OCI-LY7 (cell line): ENCODE measurements at regions not wholly inside any gene's neighbourhood (a gene's known extent, or its start where the extent isn't known, plus 50 kb on each side); places are given as distances from the start of the nearest gene placed in this dataset.

ENCODE experiments used
- BruUV-seq: library from RNA; stranded (reverse); fragments of 400-500 nt; replicated peaks from 2 replicates; lab custom pipeline; 2021; lab: Mats Ljungman, UMichigan
- CTCF ChIA-PET: fragments of 300-600 bp; sonication (Branson Sonifier 250); formaldehyde crosslinking; loops from one replicate; lab custom pipeline; 2022; ENCODE audit warnings: antibody characterized with exemption; ENCODE audit not compliant: unreplicated experiment; lab: Charles Lee
- POLR2A ChIA-PET: fragments of 300-600 bp; sonication (Branson Sonifier 250); formaldehyde crosslinking; loops from one replicate; lab custom pipeline; 2022; ENCODE audit warnings: antibody characterized with exemption; lab: Charles Lee
- DNase-seq: peaks from one replicate; pipeline ENCODE4 v3.0.0-alpha.2; 2015; ENCODE audit warnings: low spot score
- H2AFZ ChIP-seq: fragments of 200-600 bp; sonication (generic), shearing (Covaris generic); 2 replicates; pipeline ENCODE4 v1.6.1; 2014; ENCODE audit warnings: mild to moderate bottlenecking, antibody characterized with exemption, low read length, moderate library complexity
- H3K27ac ChIP-seq: fragments of 200-600 bp; sonication (generic); 2 replicates; pipeline ENCODE4 v1.5.1; 2014; ENCODE audit warnings: mixed run types, low read depth, mild to moderate bottlenecking, moderate library complexity, low read length, inconsistent platforms; ENCODE audit not compliant: poor library complexity, severe bottlenecking
- H3K36me3 ChIP-seq: fragments of 200-600 bp; sonication (generic); 2 replicates; pipeline ENCODE4 v1.6.1; 2014; ENCODE audit warnings: mild to moderate bottlenecking, antibody characterized with exemption, low read length, moderate library complexity, mixed read lengths; ENCODE audit not compliant: insufficient read depth
- H3K4me1 ChIP-seq: fragments of 200-600 bp; sonication (generic); 2 replicates; pipeline ENCODE4 v1.5.1; 2014; ENCODE audit warnings: mild to moderate bottlenecking, low read length; ENCODE audit not compliant: insufficient read depth, poor library complexity, severe bottlenecking
- H3K4me2 ChIP-seq: fragments of 200-600 bp; sonication (generic); 2 replicates; pipeline ENCODE4 v1.6.1; 2014; ENCODE audit warnings: mild to moderate bottlenecking, low read length
- H3K4me3 ChIP-seq: fragments of 200-600 bp; sonication (generic); 2 replicates; pipeline ENCODE4 v1.5.1; 2014; ENCODE audit warnings: mild to moderate bottlenecking, low read depth, low read length; ENCODE audit not compliant: poor library complexity, severe bottlenecking
- H3K79me2 ChIP-seq: fragments of 200-600 bp; sonication (generic); 2 replicates; pipeline ENCODE4 v1.6.1; 2016; ENCODE audit warnings: low read depth, mild to moderate bottlenecking, low read length, moderate library complexity, mixed read lengths; ENCODE audit not compliant: insufficient read depth
- H3K9me2 ChIP-seq: fragments of 200-600 bp; sonication (generic); 2 replicates; pipeline ENCODE4 v1.6.1; 2016; ENCODE audit warnings: mild to moderate bottlenecking, low read length, mixed read lengths; ENCODE audit not compliant: insufficient read depth
- H3K9me3 ChIP-seq: fragments of 200-600 bp; sonication (generic); 2 replicates; pipeline ENCODE4 v1.6.1; 2014; ENCODE audit warnings: mild to moderate bottlenecking, mixed run types, low read length, mixed read lengths
- H4K20me1 ChIP-seq: fragments of 200-600 bp; sonication (generic); 2 replicates; pipeline ENCODE4 v1.6.1; 2014; ENCODE audit warnings: mild to moderate bottlenecking, antibody characterized with exemption, low read length, moderate library complexity, mixed read lengths; ENCODE audit not compliant: insufficient read depth
- CTCF ChIP-seq: fragments of 200-600 bp; sonication (generic); conservative IDR thresholded peaks from 2 replicates; pipeline ENCODE4 v1.5.1; 2014; ENCODE audit warnings: mild to moderate bottlenecking, antibody characterized with exemption, low read length, moderate library complexity, mixed read lengths
- EZH2phosphoT487 ChIP-seq: fragments of 200-600 bp; sonication (generic); IDR thresholded peaks from 2 replicates; pipeline ENCODE4 v1.6.1; 2018; ENCODE audit warnings: low read depth, borderline replicate concordance, mild to moderate bottlenecking, mixed run types, antibody characterized with exemption, low read length, moderate library complexity, mixed read lengths
- intact Hi-C: fragments of 100-400 bp; cut with micrococcal nuclease; formaldehyde crosslinking; loops from one replicate; pipeline ENCODE4 v1.10.0; 2022; ENCODE audit not compliant: unreplicated experiment

GRCh38 chr20:50271176-50271575 is 80.5 kb downstream of the CEBPB start:
- Histone ChIP-seq H4K20me1 (no peaks in the 10 kb centered on the region), H3K27ac (no peak overlapping the region), H3K79me2 (no peaks in the 10 kb centered on the region), H3K4me3 (no peak overlapping the region), H3K9me3 (no peaks in the 10 kb centered on the region), H3K9me2 (no peaks in the 10 kb centered on the region), H2AFZ (no peak overlapping the region), H3K4me2 (no peak overlapping the region), H3K36me3 (no peaks in the 10 kb centered on the region), H3K4me1 (no peaks in the 10 kb centered on the region)
- ChIA-PET CTCF (no interaction called here), POLR2A (no interaction called here)
- no peak for TF ChIP-seq CTCF
- no peak for TF ChIP-seq EZH2phosphoT487
- DNase-seq = no peak
- BruUV-seq = no TSS peak
- intact Hi-C loops = no loop called here

DNA sequence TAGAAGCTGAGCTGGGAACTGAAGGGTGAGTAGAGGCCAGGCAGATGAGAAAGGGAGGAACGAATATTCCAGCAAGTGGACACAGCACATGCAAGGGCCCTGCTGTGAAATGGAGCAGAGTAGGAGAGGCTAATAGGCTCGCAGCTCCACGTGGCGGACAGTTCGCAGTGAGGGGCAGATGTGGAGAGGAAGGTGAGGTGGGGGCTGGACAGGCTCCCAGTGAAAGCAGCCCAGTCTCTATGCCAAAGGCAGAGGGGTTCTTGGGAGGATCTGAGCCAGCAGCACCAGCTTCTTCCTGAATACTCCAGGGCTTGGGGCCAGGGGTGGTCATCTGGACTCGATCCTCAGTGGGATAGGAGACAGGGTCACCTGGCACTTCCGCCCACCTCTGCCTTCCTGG is 81.0 kb downstream of the CEBPB start:
- no peak overlapping the region for H3K4me2 ChIP-seq
- no peak overlapping the region for H3K4me3 ChIP-seq
- intact Hi-C loops = no loop called here
- no peaks in the 10 kb centered on the region for H3K36me3 ChIP-seq
- H3K4me1 ChIP-seq = no peaks in the 10 kb centered on the region
- BruUV-seq = no TSS peak
- H4K20me1 ChIP-seq = no peaks in the 10 kb centered on the region
- no peak overlapping the region for H2AFZ ChIP-seq
- ChIA-PET CTCF (no interaction called here), POLR2A (no interaction called here)
- H3K9me3 ChIP-seq = no peaks in the 10 kb centered on the region
- no peaks in the 10 kb centered on the region for H3K9me2 ChIP-seq
- DNase-seq = no peak
- no peak for TF ChIP-seq EZH2phosphoT487
- no peak for TF ChIP-seq CTCF
- H3K79me2 ChIP-seq = no peaks in the 10 kb centered on the region
- no peak overlapping the region for H3K27ac ChIP-seq

- CTCF ChIA-PET = no interaction called here
- H3K79me2 ChIP-seq = no peaks in the 10 kb centered on the region
- H3K36me3 ChIP-seq = no peaks in the 10 kb centered on the region
- no peaks in the 10 kb centered on the region for H4K20me1 ChIP-seq
- no peaks in the 10 kb centered on the region for H3K9me2 ChIP-seq
- H3K4me1 ChIP-seq = no peaks in the 10 kb centered on the region
- H3K9me3 ChIP-seq = no peaks in the 10 kb centered on the region
- POLR2A ChIA-PET = no interaction called here
- intact Hi-C loops = no loop called here
- no TSS peak for BruUV-seq
- no peak for DNase-seq
- no peak overlapping the region for H2AFZ ChIP-seq
- H3K4me3 ChIP-seq = no peak overlapping the region
- H3K4me2 ChIP-seq = no peak overlapping the region
- H3K27ac ChIP-seq = no peak overlapping the region
- TF ChIP-seq EZH2phosphoT487 (no peak), CTCF (no peak)
Observed at GRCh38 chr20:50272030-50272723, 81.5 kb downstream of the CEBPB start.
